HEK293 (cell line): ENCODE measurements at regions not wholly inside any gene's neighbourhood (a gene's known extent, or its start where the extent isn't known, plus 50 kb on each side); places are given as distances from the start of the nearest gene placed in this dataset.

Source experiments
- BCL11A ChIP-seq: fragments of 450-650 bp; formaldehyde crosslinking; IDR thresholded peaks from 2 replicates; pipeline ENCODE4 v1.5.1; 2016; ENCODE audit warnings: low read depth, missing biosample characterization, missing genetic modification characterization
- GLI4 ChIP-seq: fragments of 450-650 bp; formaldehyde crosslinking; IDR thresholded peaks from 2 replicates; pipeline ENCODE4 v1.5.1; 2016; ENCODE audit warnings: missing biosample characterization, missing genetic modification characterization
- REPIN1 ChIP-seq: fragments of 450-650 bp; formaldehyde crosslinking; IDR thresholded peaks from 2 replicates; pipeline ENCODE4 v1.5.1; 2017; ENCODE audit warnings: missing biosample characterization, missing genetic modification characterization, low read depth
- YY1 ChIP-seq: fragments of 450-650 bp; formaldehyde crosslinking; IDR thresholded peaks from 2 replicates; pipeline ENCODE4 v1.5.1; 2018; ENCODE audit warnings: missing biosample characterization, missing genetic modification characterization
- ZBTB7A ChIP-seq: fragments of 450-650 bp; formaldehyde crosslinking; IDR thresholded peaks from 2 replicates; pipeline ENCODE4 v1.5.1; 2016; ENCODE audit warnings: low read depth, missing biosample characterization, missing genetic modification characterization
- ZNF140 ChIP-seq: fragments of 450-650 bp; formaldehyde crosslinking; IDR thresholded peaks from 2 replicates; pipeline ENCODE4 v1.5.1; 2016; ENCODE audit warnings: missing biosample characterization, missing genetic modification characterization
- ZNF211 ChIP-seq: fragments of 450-650 bp; formaldehyde crosslinking; IDR thresholded peaks from 2 replicates; pipeline ENCODE4 v1.5.1; 2016; ENCODE audit warnings: low read depth, missing biosample characterization, missing genetic modification characterization
- ZNF274 ChIP-seq, 2 experiments: fragments of 200-500 bp in 1 of 2; fragments of 450-650 bp in 1 of 2; sonication (Bioruptor generic) in 1 of 2; formaldehyde crosslinking in 1 of 2; IDR thresholded peaks; 2 replicates each; pipeline versions ENCODE4 v1.5.1 to v1.6.1; 2014 to 2016; ENCODE audit warnings: borderline replicate concordance in 1 of 2, inconsistent platforms in 1 of 2, low read length in 1 of 2, missing biosample characterization in 1 of 2, missing genetic modification characterization in 1 of 2
- TF ChIP-seq, protein P1 (sequence below): fragments of 450-650 bp; formaldehyde crosslinking; IDR thresholded peaks from 2 replicates; pipeline ENCODE4 v1.5.1; 2016; ENCODE audit warnings: missing biosample characterization, missing genetic modification characterization
- TF ChIP-seq, protein P2 (sequence below): fragments of 450-650 bp; formaldehyde crosslinking; IDR thresholded peaks from 2 replicates; pipeline ENCODE4 v1.5.1; 2016; ENCODE audit warnings: missing biosample characterization, missing genetic modification characterization
- TF ChIP-seq, protein P3 (sequence below): fragments of 450-650 bp; IDR thresholded peaks from 2 replicates; pipeline ENCODE4 v1.5.1; 2018; ENCODE audit warnings: missing biosample characterization, missing genetic modification characterization
- TF ChIP-seq, protein P4 (sequence below): fragments of 450-650 bp; formaldehyde crosslinking; IDR thresholded peaks from 2 replicates; pipeline ENCODE4 v1.5.1; 2016; ENCODE audit warnings: missing biosample characterization, missing genetic modification characterization
- TF ChIP-seq, protein P5 (sequence below): fragments of 450-650 bp; formaldehyde crosslinking; IDR thresholded peaks from 2 replicates; pipeline ENCODE4 v1.5.1; 2016; ENCODE audit warnings: missing biosample characterization, missing genetic modification characterization, low read depth
- TF ChIP-seq, protein P6 (sequence below): fragments of 450-650 bp; formaldehyde crosslinking; IDR thresholded peaks from 2 replicates; pipeline ENCODE4 v1.5.1; 2016; ENCODE audit warnings: missing biosample characterization, missing genetic modification characterization

DNA sequence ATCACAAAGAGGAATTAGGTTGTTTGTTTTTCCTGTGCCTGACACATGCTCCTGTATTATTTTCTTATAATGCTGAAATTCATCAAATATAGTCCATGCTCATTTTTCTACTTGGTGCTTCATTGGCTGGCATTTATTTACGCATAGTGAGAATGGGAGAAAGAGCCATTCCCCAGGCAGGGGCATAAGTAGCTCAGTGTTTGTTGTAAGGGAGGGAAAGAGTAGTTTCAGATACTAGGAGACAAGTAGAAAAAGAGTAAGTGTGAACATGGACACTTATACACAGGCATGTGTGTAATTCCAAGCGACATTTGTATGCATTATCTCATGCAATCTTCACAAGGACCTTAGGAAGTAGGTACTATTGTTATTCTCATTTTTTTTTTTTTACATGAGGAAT is 111.9 kb upstream of the UGP2 start:
- TF ChIP-seq ZNF211 (tag by site-specific recombination) (no peak), GLI4 (no peak), BCL11A (no peak), REPIN1 (tag by site-specific recombination) (no peak), ZNF274 (IDR thresholded peaks at IDR 0.05; ENCODE audit: low read length) (no peak), ZNF274 (tag by site-specific recombination; IDR thresholded peaks at IDR 0.05; ENCODE audit: borderline replicate concordance) (no peak), ZBTB7A (tag by site-specific recombination) (no peak), YY1 (no peak), ZNF140 (tag by site-specific recombination) (no peak)
- TF ChIP-seq, protein P1, sequence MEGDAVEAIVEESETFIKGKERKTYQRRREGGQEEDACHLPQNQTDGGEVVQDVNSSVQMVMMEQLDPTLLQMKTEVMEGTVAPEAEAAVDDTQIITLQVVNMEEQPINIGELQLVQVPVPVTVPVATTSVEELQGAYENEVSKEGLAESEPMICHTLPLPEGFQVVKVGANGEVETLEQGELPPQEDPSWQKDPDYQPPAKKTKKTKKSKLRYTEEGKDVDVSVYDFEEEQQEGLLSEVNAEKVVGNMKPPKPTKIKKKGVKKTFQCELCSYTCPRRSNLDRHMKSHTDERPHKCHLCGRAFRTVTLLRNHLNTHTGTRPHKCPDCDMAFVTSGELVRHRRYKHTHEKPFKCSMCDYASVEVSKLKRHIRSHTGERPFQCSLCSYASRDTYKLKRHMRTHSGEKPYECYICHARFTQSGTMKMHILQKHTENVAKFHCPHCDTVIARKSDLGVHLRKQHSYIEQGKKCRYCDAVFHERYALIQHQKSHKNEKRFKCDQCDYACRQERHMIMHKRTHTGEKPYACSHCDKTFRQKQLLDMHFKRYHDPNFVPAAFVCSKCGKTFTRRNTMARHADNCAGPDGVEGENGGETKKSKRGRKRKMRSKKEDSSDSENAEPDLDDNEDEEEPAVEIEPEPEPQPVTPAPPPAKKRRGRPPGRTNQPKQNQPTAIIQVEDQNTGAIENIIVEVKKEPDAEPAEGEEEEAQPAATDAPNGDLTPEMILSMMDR (tag by site-specific recombination), result no peak
- TF ChIP-seq, protein P2, sequence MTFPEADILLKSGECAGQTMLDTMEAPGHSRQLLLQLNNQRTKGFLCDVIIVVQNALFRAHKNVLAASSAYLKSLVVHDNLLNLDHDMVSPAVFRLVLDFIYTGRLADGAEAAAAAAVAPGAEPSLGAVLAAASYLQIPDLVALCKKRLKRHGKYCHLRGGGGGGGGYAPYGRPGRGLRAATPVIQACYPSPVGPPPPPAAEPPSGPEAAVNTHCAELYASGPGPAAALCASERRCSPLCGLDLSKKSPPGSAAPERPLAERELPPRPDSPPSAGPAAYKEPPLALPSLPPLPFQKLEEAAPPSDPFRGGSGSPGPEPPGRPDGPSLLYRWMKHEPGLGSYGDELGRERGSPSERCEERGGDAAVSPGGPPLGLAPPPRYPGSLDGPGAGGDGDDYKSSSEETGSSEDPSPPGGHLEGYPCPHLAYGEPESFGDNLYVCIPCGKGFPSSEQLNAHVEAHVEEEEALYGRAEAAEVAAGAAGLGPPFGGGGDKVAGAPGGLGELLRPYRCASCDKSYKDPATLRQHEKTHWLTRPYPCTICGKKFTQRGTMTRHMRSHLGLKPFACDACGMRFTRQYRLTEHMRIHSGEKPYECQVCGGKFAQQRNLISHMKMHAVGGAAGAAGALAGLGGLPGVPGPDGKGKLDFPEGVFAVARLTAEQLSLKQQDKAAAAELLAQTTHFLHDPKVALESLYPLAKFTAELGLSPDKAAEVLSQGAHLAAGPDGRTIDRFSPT, result no peak
- TF ChIP-seq, protein P3, sequence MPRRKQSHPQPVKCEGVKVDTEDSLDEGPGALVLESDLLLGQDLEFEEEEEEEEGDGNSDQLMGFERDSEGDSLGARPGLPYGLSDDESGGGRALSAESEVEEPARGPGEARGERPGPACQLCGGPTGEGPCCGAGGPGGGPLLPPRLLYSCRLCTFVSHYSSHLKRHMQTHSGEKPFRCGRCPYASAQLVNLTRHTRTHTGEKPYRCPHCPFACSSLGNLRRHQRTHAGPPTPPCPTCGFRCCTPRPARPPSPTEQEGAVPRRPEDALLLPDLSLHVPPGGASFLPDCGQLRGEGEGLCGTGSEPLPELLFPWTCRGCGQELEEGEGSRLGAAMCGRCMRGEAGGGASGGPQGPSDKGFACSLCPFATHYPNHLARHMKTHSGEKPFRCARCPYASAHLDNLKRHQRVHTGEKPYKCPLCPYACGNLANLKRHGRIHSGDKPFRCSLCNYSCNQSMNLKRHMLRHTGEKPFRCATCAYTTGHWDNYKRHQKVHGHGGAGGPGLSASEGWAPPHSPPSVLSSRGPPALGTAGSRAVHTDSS (tag by site-specific recombination), result no peak
- TF ChIP-seq, protein P4, sequence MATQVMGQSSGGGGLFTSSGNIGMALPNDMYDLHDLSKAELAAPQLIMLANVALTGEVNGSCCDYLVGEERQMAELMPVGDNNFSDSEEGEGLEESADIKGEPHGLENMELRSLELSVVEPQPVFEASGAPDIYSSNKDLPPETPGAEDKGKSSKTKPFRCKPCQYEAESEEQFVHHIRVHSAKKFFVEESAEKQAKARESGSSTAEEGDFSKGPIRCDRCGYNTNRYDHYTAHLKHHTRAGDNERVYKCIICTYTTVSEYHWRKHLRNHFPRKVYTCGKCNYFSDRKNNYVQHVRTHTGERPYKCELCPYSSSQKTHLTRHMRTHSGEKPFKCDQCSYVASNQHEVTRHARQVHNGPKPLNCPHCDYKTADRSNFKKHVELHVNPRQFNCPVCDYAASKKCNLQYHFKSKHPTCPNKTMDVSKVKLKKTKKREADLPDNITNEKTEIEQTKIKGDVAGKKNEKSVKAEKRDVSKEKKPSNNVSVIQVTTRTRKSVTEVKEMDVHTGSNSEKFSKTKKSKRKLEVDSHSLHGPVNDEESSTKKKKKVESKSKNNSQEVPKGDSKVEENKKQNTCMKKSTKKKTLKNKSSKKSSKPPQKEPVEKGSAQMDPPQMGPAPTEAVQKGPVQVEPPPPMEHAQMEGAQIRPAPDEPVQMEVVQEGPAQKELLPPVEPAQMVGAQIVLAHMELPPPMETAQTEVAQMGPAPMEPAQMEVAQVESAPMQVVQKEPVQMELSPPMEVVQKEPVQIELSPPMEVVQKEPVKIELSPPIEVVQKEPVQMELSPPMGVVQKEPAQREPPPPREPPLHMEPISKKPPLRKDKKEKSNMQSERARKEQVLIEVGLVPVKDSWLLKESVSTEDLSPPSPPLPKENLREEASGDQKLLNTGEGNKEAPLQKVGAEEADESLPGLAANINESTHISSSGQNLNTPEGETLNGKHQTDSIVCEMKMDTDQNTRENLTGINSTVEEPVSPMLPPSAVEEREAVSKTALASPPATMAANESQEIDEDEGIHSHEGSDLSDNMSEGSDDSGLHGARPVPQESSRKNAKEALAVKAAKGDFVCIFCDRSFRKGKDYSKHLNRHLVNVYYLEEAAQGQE (tag by site-specific recombination), result no peak
- TF ChIP-seq, protein P5, sequence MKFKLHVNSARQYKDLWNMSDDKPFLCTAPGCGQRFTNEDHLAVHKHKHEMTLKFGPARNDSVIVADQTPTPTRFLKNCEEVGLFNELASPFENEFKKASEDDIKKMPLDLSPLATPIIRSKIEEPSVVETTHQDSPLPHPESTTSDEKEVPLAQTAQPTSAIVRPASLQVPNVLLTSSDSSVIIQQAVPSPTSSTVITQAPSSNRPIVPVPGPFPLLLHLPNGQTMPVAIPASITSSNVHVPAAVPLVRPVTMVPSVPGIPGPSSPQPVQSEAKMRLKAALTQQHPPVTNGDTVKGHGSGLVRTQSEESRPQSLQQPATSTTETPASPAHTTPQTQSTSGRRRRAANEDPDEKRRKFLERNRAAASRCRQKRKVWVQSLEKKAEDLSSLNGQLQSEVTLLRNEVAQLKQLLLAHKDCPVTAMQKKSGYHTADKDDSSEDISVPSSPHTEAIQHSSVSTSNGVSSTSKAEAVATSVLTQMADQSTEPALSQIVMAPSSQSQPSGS (tag by site-specific recombination), result no peak
- TF ChIP-seq, protein P6, sequence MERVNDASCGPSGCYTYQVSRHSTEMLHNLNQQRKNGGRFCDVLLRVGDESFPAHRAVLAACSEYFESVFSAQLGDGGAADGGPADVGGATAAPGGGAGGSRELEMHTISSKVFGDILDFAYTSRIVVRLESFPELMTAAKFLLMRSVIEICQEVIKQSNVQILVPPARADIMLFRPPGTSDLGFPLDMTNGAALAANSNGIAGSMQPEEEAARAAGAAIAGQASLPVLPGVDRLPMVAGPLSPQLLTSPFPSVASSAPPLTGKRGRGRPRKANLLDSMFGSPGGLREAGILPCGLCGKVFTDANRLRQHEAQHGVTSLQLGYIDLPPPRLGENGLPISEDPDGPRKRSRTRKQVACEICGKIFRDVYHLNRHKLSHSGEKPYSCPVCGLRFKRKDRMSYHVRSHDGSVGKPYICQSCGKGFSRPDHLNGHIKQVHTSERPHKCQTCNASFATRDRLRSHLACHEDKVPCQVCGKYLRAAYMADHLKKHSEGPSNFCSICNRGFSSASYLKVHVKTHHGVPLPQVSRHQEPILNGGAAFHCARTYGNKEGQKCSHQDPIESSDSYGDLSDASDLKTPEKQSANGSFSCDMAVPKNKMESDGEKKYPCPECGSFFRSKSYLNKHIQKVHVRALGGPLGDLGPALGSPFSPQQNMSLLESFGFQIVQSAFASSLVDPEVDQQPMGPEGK (tag by site-specific recombination), result no peak
